ENCODE measurements at regions not wholly inside any gene's neighbourhood (a gene's known extent, or its start where the extent isn't known, plus 50 kb on each side); places are given as distances from the start of the nearest gene placed in this dataset.

GRCh38 chrX:9336456-9336855 is 128.4 kb upstream of the TBL1X start:
- peaks cover 33% of the 10 kb centered on the region for H3K4me1 Mint-ChIP-seq (ENCODE audit: low read depth)
- no peak for TF ChIP-seq CTCF (IDR thresholded peaks at IDR 0.05)
- peak overlapping the region; percentile 49; the same call in 1 of the 2 replicates for H3K27ac Mint-ChIP-seq
- H3K4me3 Mint-ChIP-seq = no peak overlapping the region; the same call in 1 of the 2 replicates
- H3K27me3 Mint-ChIP-seq (ENCODE audit: insufficient read depth) = peaks cover 2% of the 10 kb centered on the region
- no peaks in the 10 kb centered on the region for H3K9me3 Mint-ChIP-seq
- no peak for DNase-seq
- H3K36me3 Mint-ChIP-seq (ENCODE audit: low read depth) = no peaks in the 10 kb centered on the region

- Mint-ChIP-seq H3K27ac (peak overlapping the region; percentile 49; the same call in 1 of the 2 replicates), H3K4me1 (ENCODE audit: low read depth) (peaks cover 38% of the 10 kb centered on the region), H3K27me3 (ENCODE audit: insufficient read depth) (peaks cover 2% of the 10 kb centered on the region), H3K9me3 (no peaks in the 10 kb centered on the region), H3K36me3 (ENCODE audit: low read depth) (no peaks in the 10 kb centered on the region), H3K4me3 (no peak overlapping the region)
- no peak for TF ChIP-seq CTCF (IDR thresholded peaks at IDR 0.05)
- no peak for DNase-seq
Measured at GRCh38 chrX:9337046-9337445, 127.8 kb upstream of the TBL1X start.

- Mint-ChIP-seq H3K27ac (no peak overlapping the region), H3K4me1 (ENCODE audit: low read depth) (peaks cover 42% of the 10 kb centered on the region), H3K4me3 (no peak overlapping the region)
Measured at GRCh38 chrX:9338986-9339385, 125.9 kb upstream of the TBL1X start.

GRCh38 chrX:9339603-9340491 is 125.0 kb upstream of the TBL1X start:
- H3K36me3 Mint-ChIP-seq (ENCODE audit: low read depth) = no peaks in the 10 kb centered on the region
- no peaks in the 10 kb centered on the region for H3K9me3 Mint-ChIP-seq
- peaks cover 42% of the 10 kb centered on the region for H3K4me1 Mint-ChIP-seq (ENCODE audit: low read depth)
- no peak for TF ChIP-seq CTCF (IDR thresholded peaks at IDR 0.05)
- H3K27me3 Mint-ChIP-seq (ENCODE audit: insufficient read depth) = peaks cover 2% of the 10 kb centered on the region
- DNase-seq = no peak
- peak overlapping the region; percentile 21; the same call in 1 of the 2 replicates for H3K27ac Mint-ChIP-seq
- H3K4me3 Mint-ChIP-seq = no peak overlapping the region

More at GRCh38 chrX:9338986-9339385, 125.9 kb upstream of the TBL1X start:
- DNase-seq = no peak
- Mint-ChIP-seq H3K36me3 (ENCODE audit: low read depth) (no peaks in the 10 kb centered on the region), H3K9me3 (no peaks in the 10 kb centered on the region), H3K27me3 (ENCODE audit: insufficient read depth) (peaks cover 2% of the 10 kb centered on the region)
- no peak for TF ChIP-seq CTCF (IDR thresholded peaks at IDR 0.05)

- H3K4me3 Mint-ChIP-seq = peak overlapping the region; percentile 85
- DNase-seq = peak; percentile 31
Measured at GRCh38 chrX:9340598-9341290, 124.1 kb upstream of the TBL1X start.

More at GRCh38 chrX:9340598-9341290, 124.1 kb upstream of the TBL1X start:
- TF ChIP-seq CTCF (IDR thresholded peaks at IDR 0.05) = no peak
- Mint-ChIP-seq H3K36me3 (ENCODE audit: low read depth) (no peaks in the 10 kb centered on the region), H3K4me1 (ENCODE audit: low read depth) (peaks cover 42% of the 10 kb centered on the region), H3K27me3 (ENCODE audit: insufficient read depth) (peaks cover 2% of the 10 kb centered on the region), H3K9me3 (no peaks in the 10 kb centered on the region), H3K27ac (peak overlapping the region; percentile 84)
